ENCODE measurements at regions not wholly inside any gene's neighbourhood (a gene's known extent, or its start where the extent isn't known, plus 50 kb on each side); places are given as distances from the start of the nearest gene placed in this dataset.

- H3K4me3 ChIP-seq (ENCODE audit: low read length): no peak overlapping the region
- peaks cover 5% of the 10 kb centered on the region for H3K4me1 ChIP-seq (ENCODE audit: control insufficient read depth, insufficient read depth, low read length)
- no peaks in the 10 kb centered on the region for H3K36me3 ChIP-seq (ENCODE audit: control insufficient read depth, insufficient read depth, low read length)
- H3K27me3 ChIP-seq (ENCODE audit: control insufficient read depth, insufficient read depth, low read length): no peaks in the 10 kb centered on the region
- H3K9ac ChIP-seq (ENCODE audit: low read length): no peak overlapping the region
- no peak overlapping the region for H3K27ac ChIP-seq (ENCODE audit: low read depth, low read length)
Observed at GRCh38 chr4:148790691-148791090, 348.5 kb upstream of the NR3C2 start.

- H3K36me3 ChIP-seq (ENCODE audit: control insufficient read depth, insufficient read depth, low read length): no peaks in the 10 kb centered on the region
- peaks cover 5% of the 10 kb centered on the region for H3K4me1 ChIP-seq (ENCODE audit: control insufficient read depth, insufficient read depth, low read length)
- H3K9ac ChIP-seq (ENCODE audit: low read length): no peak overlapping the region
- no peak overlapping the region for H3K4me3 ChIP-seq (ENCODE audit: low read length)
- no peak overlapping the region for H3K27ac ChIP-seq (ENCODE audit: low read depth, low read length)
- H3K27me3 ChIP-seq (ENCODE audit: control insufficient read depth, insufficient read depth, low read length): no peaks in the 10 kb centered on the region
Observed at GRCh38 chr4:148790246-148790645, 348.0 kb upstream of the NR3C2 start.

GRCh38 chr4:148787831-148788477 is 345.7 kb upstream of the NR3C2 start:
- no peak overlapping the region for H3K27ac ChIP-seq (ENCODE audit: low read depth, low read length)
- H3K27me3 ChIP-seq (ENCODE audit: control insufficient read depth, insufficient read depth, low read length): no peaks in the 10 kb centered on the region
- no peaks in the 10 kb centered on the region for H3K36me3 ChIP-seq (ENCODE audit: control insufficient read depth, insufficient read depth, low read length)
- peaks cover 5% of the 10 kb centered on the region for H3K4me1 ChIP-seq (ENCODE audit: control insufficient read depth, insufficient read depth, low read length)
- no peak overlapping the region for H3K4me3 ChIP-seq (ENCODE audit: low read length)
- H3K9ac ChIP-seq (ENCODE audit: low read length): no peak overlapping the region

- H3K36me3 ChIP-seq (ENCODE audit: control insufficient read depth, insufficient read depth, low read length): no peaks in the 10 kb centered on the region
- no peak overlapping the region for H3K4me3 ChIP-seq (ENCODE audit: low read length)
- H3K27ac ChIP-seq (ENCODE audit: low read depth, low read length): no peak overlapping the region
- no peaks in the 10 kb centered on the region for H3K27me3 ChIP-seq (ENCODE audit: control insufficient read depth, insufficient read depth, low read length)
- peaks cover 5% of the 10 kb centered on the region for H3K4me1 ChIP-seq (ENCODE audit: control insufficient read depth, insufficient read depth, low read length)
- no peak overlapping the region for H3K9ac ChIP-seq (ENCODE audit: low read length)
Observed at GRCh38 chr4:148787285-148787684, 345.1 kb upstream of the NR3C2 start.

- H3K9ac ChIP-seq (ENCODE audit: low read length): no peak overlapping the region
- H3K27ac ChIP-seq (ENCODE audit: low read depth, low read length): no peak overlapping the region
- no peaks in the 10 kb centered on the region for H3K27me3 ChIP-seq (ENCODE audit: control insufficient read depth, insufficient read depth, low read length)
- H3K36me3 ChIP-seq (ENCODE audit: control insufficient read depth, insufficient read depth, low read length): no peaks in the 10 kb centered on the region
- peaks cover 5% of the 10 kb centered on the region for H3K4me1 ChIP-seq (ENCODE audit: control insufficient read depth, insufficient read depth, low read length)
- no peak overlapping the region for H3K4me3 ChIP-seq (ENCODE audit: low read length)
Observed at GRCh38 chr4:148786699-148787098, 344.5 kb upstream of the NR3C2 start.

GRCh38 chr4:148782284-148782683 is 340.1 kb upstream of the NR3C2 start:
- H3K4me1 ChIP-seq (ENCODE audit: control insufficient read depth, insufficient read depth, low read length): no peaks in the 10 kb centered on the region
- no peak overlapping the region for H3K9ac ChIP-seq (ENCODE audit: low read length)

GRCh38 chr4:148780426-148781005 is 338.3 kb upstream of the NR3C2 start:
- Histone ChIP-seq H3K27ac (ENCODE audit: low read depth, low read length) (no peak overlapping the region), H3K36me3 (ENCODE audit: control insufficient read depth, insufficient read depth, low read length) (no peaks in the 10 kb centered on the region), H3K4me3 (ENCODE audit: low read length) (no peak overlapping the region), H3K27me3 (ENCODE audit: control insufficient read depth, insufficient read depth, low read length) (no peaks in the 10 kb centered on the region), H3K4me1 (ENCODE audit: control insufficient read depth, insufficient read depth, low read length) (no peaks in the 10 kb centered on the region), H3K9ac (ENCODE audit: low read length) (no peak overlapping the region)

More at GRCh38 chr4:148782284-148782683, 340.1 kb upstream of the NR3C2 start:
- no peak overlapping the region for H3K4me3 ChIP-seq (ENCODE audit: low read length)
- H3K27me3 ChIP-seq (ENCODE audit: control insufficient read depth, insufficient read depth, low read length): no peaks in the 10 kb centered on the region
- H3K27ac ChIP-seq (ENCODE audit: low read depth, low read length): no peak overlapping the region
- no peaks in the 10 kb centered on the region for H3K36me3 ChIP-seq (ENCODE audit: control insufficient read depth, insufficient read depth, low read length)

- no peak overlapping the region for H3K9ac ChIP-seq (ENCODE audit: low read length)
Observed at GRCh38 chr4:148779771-148780170, 337.6 kb upstream of the NR3C2 start.

GRCh38 chr4:148778980-148779675 is 336.9 kb upstream of the NR3C2 start:
- Histone ChIP-seq H3K27me3 (ENCODE audit: control insufficient read depth, insufficient read depth, low read length) (no peaks in the 10 kb centered on the region), H3K36me3 (ENCODE audit: control insufficient read depth, insufficient read depth, low read length) (no peaks in the 10 kb centered on the region), H3K4me1 (ENCODE audit: control insufficient read depth, insufficient read depth, low read length) (no peaks in the 10 kb centered on the region), H3K27ac (ENCODE audit: low read depth, low read length) (no peak overlapping the region), H3K4me3 (ENCODE audit: low read length) (no peak overlapping the region), H3K9ac (ENCODE audit: low read length) (no peak overlapping the region)

More at GRCh38 chr4:148779771-148780170, 337.6 kb upstream of the NR3C2 start:
- no peaks in the 10 kb centered on the region for H3K36me3 ChIP-seq (ENCODE audit: control insufficient read depth, insufficient read depth, low read length)
- no peaks in the 10 kb centered on the region for H3K4me1 ChIP-seq (ENCODE audit: control insufficient read depth, insufficient read depth, low read length)
- H3K27me3 ChIP-seq (ENCODE audit: control insufficient read depth, insufficient read depth, low read length): no peaks in the 10 kb centered on the region
- no peak overlapping the region for H3K4me3 ChIP-seq (ENCODE audit: low read length)
- H3K27ac ChIP-seq (ENCODE audit: low read depth, low read length): no peak overlapping the region

- Histone ChIP-seq H3K4me1 (ENCODE audit: control insufficient read depth, insufficient read depth, low read length) (no peaks in the 10 kb centered on the region), H3K36me3 (ENCODE audit: control insufficient read depth, insufficient read depth, low read length) (no peaks in the 10 kb centered on the region), H3K4me3 (ENCODE audit: low read length) (no peak overlapping the region)
Observed at GRCh38 chr4:148776941-148777340, 334.7 kb upstream of the NR3C2 start.

GRCh38 chr4:148774134-148774533 is 331.9 kb upstream of the NR3C2 start:
- Histone ChIP-seq H3K9ac (ENCODE audit: low read length) (no peak overlapping the region), H3K27ac (ENCODE audit: low read depth, low read length) (no peak overlapping the region), H3K4me1 (ENCODE audit: control insufficient read depth, insufficient read depth, low read length) (no peaks in the 10 kb centered on the region), H3K36me3 (ENCODE audit: control insufficient read depth, insufficient read depth, low read length) (no peaks in the 10 kb centered on the region), H3K27me3 (ENCODE audit: control insufficient read depth, insufficient read depth, low read length) (no peaks in the 10 kb centered on the region), H3K4me3 (ENCODE audit: low read length) (no peak overlapping the region)

More at GRCh38 chr4:148776941-148777340, 334.7 kb upstream of the NR3C2 start:
- Histone ChIP-seq H3K27me3 (ENCODE audit: control insufficient read depth, insufficient read depth, low read length) (no peaks in the 10 kb centered on the region), H3K9ac (ENCODE audit: low read length) (no peak overlapping the region), H3K27ac (ENCODE audit: low read depth, low read length) (no peak overlapping the region)

GRCh38 chr4:148773313-148773712 is 331.1 kb upstream of the NR3C2 start:
- Histone ChIP-seq H3K36me3 (ENCODE audit: control insufficient read depth, insufficient read depth, low read length) (no peaks in the 10 kb centered on the region), H3K27me3 (ENCODE audit: control insufficient read depth, insufficient read depth, low read length) (no peaks in the 10 kb centered on the region), H3K4me3 (ENCODE audit: low read length) (no peak overlapping the region), H3K9ac (ENCODE audit: low read length) (no peak overlapping the region), H3K4me1 (ENCODE audit: control insufficient read depth, insufficient read depth, low read length) (no peaks in the 10 kb centered on the region), H3K27ac (ENCODE audit: low read depth, low read length) (no peak overlapping the region)
